ENCODE measurements at regions not wholly inside any gene's neighbourhood (a gene's known extent, or its start where the extent isn't known, plus 50 kb on each side); places are given as distances from the start of the nearest gene placed in this dataset.

- TF ChIP-seq MLX (CRISPR knock-in tag; conservative IDR thresholded peaks at IDR 0.05): no peak
- 0 out of 2 replicates have a peak, but pooled peaks have one; percentile 36 for TF ChIP-seq ZBTB33 (CRISPR knock-in tag; IDR thresholded peaks at IDR 0.05)
- TF ChIP-seq ZHX1 (conservative IDR thresholded peaks at IDR 0.05; ENCODE audit: low read length): no peak
- no peak for TF ChIP-seq ELF4 (CRISPR knock-in tag; IDR thresholded peaks at IDR 0.05)
- no peak for TF ChIP-seq PRMT5 (CRISPR knock-in tag; IDR thresholded peaks at IDR 0.05)
- TF ChIP-seq SMAD1 (IDR thresholded peaks at IDR 0.05; ENCODE audit: low read depth, low read length, partially characterized antibody): no peak
- no peak for TF ChIP-seq USF1 (CRISPR knock-in tag; IDR thresholded peaks at IDR 0.05)
- no peak for TF ChIP-seq ZBTB8A (IDR thresholded peaks at IDR 0.05; ENCODE audit: partially characterized antibody)
- peak; percentile 80; the same call in 1 of the 2 replicates for TF ChIP-seq L3MBTL2 (IDR thresholded peaks at IDR 0.05)
- peak; percentile 82 for TF ChIP-seq RB1 (IDR thresholded peaks at IDR 0.05; ENCODE audit: low read depth)
- no peak for TF ChIP-seq PKNOX1 (IDR thresholded peaks at IDR 0.05)
- TF ChIP-seq MEF2A (IDR thresholded peaks at IDR 0.05; ENCODE audit: control insufficient read depth, low read depth, low read length): no peak
- TF ChIP-seq SAFB (IDR thresholded peaks at IDR 0.05; ENCODE audit: borderline replicate concordance, low read depth, low read length): no peak
- TF ChIP-seq AFF1 (IDR thresholded peaks at IDR 0.05; ENCODE audit: low read depth in 1 of 2, partially characterized antibody in 2 of 2): peak in 1 of 2 experiments; percentile 29
- TF ChIP-seq EZH2 (IDR thresholded peaks at IDR 0.05; ENCODE audit: borderline replicate concordance, low read depth, low read length): no peak
- TF ChIP-seq ZNF778 (CRISPR knock-in tag; IDR thresholded peaks at IDR 0.05): no peak
These were observed 63.5 kb upstream of the NFASC start (continued) for GRCh38 chr1:204806943-204807687.
